NCI-H2227 treated with DMSO at 0.1 percent for 48 hours (cell line): ENCODE measurements at regions not wholly inside any gene's neighbourhood (a gene's known extent, or its start where the extent isn't known, plus 50 kb on each side); places are given as distances from the start of the nearest gene placed in this dataset.

Experiments used
- DNase-seq: peaks from one replicate; lab custom pipeline; 2025; lab: John Stamatoyannopoulos, UW

GRCh38 chr2:239905884-239906654 lies 119.1 kb downstream of the NDUFA10 start:
- no peak for DNase-seq

- DNase-seq = no peak
Measured at GRCh38 chr2:239905306-239905705, 119.8 kb downstream of the NDUFA10 start.

GRCh38 chr2:239904496-239904895 lies 120.6 kb downstream of the NDUFA10 start:
- DNase-seq = no peak

- no peak for DNase-seq
Measured at GRCh38 chr2:239903803-239904202, 121.3 kb downstream of the NDUFA10 start.

DNA sequence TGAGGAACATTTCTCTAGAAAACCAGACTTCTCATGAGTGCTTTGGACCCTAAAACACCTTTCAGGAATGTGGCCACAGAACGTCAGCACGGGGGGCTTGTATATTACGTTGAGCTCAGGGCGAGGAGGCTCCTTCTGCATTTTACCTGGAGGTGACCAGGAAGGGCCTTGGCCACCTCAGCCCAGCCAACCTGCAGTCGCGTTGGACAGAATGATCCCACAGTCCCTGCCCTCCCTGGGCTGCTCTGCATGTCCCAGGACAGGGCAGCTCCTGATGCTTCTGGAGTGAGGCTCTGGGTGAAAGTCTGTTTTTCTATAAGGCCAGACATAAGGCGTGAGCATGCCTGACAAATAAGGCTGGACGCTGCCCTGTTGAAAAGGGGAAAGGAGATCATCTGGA lies 121.9 kb downstream of the NDUFA10 start:
- DNase-seq = no peak

DNA sequence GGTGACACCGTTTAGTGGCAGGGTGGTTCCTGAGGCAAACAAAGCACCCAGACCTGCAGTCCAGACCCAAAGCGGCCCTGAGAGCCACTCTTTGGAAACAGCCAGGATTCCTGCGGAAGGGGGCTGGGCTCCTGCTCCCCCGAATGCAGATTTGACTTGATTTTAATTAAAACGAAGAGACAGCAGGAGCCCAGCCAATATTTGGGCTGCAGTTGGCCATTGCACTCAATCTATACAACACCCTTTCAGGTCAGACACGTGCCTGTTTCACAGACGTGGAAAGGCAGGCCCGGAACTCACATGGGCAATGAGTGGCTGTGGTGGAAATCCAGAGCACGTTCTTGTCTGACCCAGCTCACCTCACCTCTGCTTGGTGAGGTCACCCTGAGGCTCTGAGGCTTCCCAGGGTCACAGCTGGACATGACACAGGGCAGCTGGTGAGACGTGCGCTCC lies 122.4 kb downstream of the NDUFA10 start:
- no peak for DNase-seq

GRCh38 chr2:239898292-239898925 lies 126.7 kb downstream of the NDUFA10 start:
- no peak for DNase-seq

DNA sequence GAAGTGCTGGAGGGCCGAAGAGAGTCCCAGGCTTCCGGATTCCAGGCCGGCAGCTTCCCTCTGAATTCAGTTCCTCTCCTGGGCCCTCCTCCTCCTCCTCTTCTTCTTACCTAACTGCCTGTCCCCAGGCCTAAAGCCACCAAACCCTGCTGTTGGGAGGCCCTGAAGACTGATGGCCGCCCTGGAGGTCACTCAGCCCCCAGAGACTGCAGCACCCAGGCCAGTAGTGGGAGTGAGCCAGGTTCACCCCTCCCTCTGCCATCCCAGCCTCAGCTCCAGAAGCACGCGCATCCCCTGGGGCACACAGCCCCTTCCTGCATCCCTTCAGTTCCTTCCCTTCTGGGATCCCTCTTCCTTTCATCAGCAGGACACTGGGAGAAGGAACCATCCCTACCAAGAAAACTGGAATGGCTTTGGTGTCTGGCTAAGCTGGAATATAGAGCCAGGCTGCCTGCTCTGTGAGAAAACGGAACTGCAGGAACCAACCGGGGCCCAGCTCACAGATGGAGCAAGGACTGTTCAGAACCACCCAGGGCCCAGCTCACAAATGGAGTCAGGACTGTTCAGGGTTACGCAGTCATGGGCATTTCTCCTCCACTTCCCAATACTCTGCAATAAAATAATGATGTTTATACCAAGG lies 127.4 kb downstream of the NDUFA10 start:
- DNase-seq = no peak

- no peak for DNase-seq
Measured at GRCh38 chr2:239896075-239896474, 129.1 kb downstream of the NDUFA10 start.

- no peak for DNase-seq
Measured at GRCh38 chr2:239895669-239896068, 129.5 kb downstream of the NDUFA10 start.

GRCh38 chr2:239895116-239895515 lies 130.0 kb downstream of the NDUFA10 start:
- no peak for DNase-seq

GRCh38 chr2:239894276-239894675 lies 130.9 kb downstream of the NDUFA10 start:
- no peak for DNase-seq

- no peak for DNase-seq
Measured at GRCh38 chr2:239893236-239893515, 132.0 kb downstream of the NDUFA10 start.

DNA sequence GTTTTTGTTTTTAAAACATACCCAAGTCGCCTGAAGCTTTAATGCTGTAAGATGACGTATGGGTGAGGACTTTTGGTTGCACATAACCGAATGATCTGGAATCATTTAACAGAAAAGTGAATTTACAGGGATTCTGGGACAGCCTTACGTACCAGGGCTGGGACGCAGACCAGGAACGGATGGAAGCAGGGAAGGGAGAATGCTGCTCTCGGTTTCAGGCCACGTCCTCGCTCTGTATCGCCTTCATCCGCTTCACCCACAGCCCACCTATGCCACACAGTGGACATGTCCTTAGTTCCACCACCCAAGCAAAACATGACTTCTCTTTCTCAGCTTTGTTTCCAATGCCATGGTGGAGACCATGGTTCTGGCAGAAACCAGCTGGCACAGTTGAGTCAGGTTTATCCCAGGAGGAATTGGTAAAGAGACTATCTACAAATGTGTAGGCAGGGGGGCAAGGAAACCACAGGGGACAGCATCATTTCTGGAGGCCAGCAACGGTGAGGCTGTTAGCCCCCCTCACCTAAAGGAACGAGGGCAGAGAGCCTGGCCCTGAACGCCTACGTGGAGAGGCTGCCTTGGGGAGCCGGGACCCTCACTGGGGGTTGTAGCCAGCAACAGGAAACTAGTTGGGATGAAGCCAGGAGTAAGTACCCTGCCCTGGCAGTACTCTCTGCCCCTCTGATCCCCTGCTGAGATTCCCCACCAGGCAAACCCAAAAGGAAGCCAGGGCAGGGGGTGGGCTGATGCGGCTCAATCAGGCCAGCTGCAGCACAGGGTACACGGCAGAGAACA lies 132.5 kb downstream of the NDUFA10 start:
- DNase-seq = no peak

GRCh38 chr2:239891698-239892097 lies 133.4 kb downstream of the NDUFA10 start:
- DNase-seq = no peak

GRCh38 chr2:239890206-239890746 lies 134.9 kb downstream of the NDUFA10 start:
- no peak for DNase-seq

DNA sequence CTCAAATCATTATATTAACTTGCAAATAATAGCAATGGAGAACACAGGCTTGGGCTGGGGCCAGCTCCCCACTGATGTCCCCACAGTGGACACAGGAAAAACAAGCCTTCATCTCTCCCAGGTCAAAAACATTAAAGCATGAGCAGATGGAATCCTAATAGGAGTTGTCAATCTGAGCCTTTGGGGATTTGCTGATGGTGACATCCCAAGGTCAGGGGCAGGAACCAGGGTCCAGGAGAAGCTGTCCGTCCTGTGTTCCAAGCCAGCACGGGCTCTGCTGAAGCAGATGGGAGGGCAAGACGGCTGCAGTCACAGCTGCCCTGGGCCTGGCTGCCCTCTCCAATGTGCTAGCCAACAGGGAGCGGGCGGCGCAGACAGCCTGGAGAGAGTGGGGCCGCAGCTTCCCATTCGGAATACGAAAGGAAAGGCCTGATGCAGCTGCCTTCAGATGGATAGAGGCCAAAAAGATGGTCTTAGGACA lies 135.5 kb downstream of the NDUFA10 start:
- DNase-seq = no peak

- DNase-seq = no peak
Measured at GRCh38 chr2:239887604-239888003, 137.5 kb downstream of the NDUFA10 start.

- no peak for DNase-seq
Measured at GRCh38 chr2:239886781-239887180, 138.4 kb downstream of the NDUFA10 start.

DNA sequence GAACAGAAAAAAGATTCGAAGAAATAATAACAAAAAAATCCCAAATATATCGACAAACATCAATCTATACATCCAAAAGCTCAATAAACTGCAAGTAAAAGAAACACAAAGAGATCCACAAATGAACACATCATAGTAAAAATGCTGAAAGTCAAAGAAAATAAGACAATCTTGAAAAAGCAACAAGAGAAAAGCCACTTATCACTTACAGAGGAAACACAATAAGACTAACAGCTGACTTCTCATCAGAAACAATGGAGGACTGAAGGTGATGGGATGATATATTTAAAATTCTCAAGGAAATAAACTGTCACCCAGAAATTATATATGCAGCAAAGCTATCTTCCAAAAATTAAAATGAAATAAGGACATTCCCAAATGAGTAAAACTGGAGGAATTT lies 140.3 kb downstream of the NDUFA10 start:
- DNase-seq = no peak

DNA sequence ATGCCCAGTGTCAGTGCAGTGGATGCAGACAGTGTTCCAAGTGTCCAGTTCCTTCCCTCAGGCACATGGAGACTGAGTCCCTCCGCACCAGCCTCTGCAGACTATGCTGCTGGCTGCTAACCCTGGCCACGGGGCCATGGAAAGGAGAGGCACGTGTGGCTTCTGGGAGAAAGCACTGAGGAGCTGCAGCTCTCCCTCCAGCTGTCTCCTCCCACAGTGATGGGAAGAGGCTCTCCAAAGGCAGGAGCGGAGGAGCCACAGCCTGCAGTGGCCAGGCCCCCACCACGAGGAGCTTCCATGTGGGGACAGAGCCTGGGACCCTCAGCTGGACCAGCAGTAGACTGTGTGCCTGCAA lies 141.1 kb downstream of the NDUFA10 start:
- DNase-seq = no peak

DNA sequence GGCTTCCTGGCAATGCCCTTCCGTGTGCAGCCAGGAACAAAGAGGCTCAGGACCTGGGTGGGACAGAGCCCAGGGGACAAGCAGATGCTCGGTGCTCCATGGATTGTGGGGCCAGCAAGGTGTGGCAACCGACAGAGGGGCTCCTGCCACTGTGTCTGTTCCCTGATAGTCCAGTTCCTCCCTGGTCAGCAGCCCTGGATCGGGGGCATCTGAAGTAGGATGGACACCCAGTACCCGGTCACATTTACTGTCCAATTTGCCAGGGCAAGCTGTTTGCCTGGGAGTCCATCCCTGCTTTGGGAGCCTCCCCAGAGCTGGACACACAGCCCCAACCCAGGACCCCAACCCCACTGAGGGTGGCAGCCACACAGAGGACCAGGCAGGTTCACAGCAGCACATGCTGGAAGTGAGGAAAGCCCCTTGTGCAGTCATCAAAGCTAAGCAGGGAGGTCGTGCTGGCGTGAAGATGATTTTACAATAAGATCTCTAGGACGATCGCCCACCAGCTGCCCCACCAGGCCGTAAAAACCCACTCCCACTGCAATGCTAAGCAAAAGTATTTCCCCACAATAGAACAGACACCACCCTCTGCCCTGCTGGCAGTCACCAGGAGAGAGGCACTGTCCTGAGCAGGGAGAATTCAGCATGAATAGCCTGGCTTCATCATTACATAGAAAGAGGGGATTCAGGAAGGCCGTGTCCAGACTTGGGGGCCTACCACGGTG lies 141.7 kb downstream of the NDUFA10 start:
- no peak for DNase-seq
